ENCODE measurements at regions not wholly inside any gene's neighbourhood (a gene's known extent, or its start where the extent isn't known, plus 50 kb on each side); places are given as distances from the start of the nearest gene placed in this dataset.

DNA sequence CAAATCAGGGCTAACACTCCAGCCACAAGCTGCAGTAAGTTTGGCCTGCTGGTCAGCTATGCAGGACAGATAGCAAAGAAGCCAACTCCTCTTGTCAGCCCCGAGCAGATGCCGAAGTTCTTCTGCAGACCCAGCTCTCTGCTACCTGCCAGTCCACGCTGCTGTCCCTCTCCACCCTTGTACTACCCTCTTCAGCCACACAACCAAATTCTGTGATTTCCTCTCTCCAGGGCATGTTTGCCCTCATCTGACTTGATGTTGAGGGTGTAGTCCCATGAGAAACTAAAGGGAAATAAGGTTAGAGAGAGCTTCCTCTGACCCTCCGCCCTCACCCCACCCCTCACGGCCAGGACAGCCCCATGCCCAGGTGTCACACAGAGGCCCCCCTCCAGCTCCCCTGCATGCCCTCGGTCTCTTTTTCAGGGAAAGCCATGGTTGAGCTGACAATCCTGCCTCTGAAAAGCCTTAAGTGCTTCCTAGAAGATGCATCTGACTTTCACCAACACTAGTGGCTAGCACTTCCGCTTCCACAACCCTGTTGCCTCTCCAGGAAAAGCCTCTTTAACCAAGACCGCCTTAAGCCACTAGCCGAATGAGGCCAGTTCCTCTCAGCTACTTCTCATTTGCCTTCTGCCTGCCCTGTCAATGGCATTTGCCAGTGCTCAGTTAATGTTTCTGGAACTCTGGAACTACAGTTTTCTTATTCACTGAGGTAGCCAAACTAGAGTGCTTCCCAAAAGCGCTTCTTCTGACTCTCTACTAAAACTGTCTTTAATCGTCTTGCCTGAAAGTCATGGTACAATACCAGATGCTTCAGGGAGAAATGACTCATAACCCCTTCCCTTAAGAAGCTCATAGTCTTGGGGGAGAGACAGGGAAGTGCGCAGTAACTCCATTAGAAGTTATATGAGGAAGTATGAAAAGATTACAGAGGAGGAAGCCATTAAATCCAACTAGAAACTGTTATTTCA is 300.4 kb upstream of the STT3B start:
- no peak for DNase-seq

DNA sequence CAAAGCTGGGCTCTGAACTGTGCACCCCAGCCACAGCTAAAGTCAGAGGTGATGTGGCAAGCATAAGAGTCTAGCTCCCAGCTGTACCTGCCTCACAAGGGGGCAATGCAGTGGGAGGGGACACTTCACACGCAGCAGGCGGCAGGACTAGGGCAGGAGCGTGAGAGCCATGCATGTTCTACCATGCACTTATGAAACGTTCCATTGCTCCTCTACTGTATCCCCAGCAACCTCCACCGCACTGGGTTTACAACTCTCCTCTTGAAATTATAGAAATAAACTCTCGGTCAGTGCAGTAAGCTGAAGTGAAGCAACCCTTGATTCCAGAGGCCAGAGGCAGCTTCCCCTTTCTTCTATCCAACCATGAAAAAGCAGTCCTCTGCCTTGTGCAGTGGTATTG is 298.6 kb upstream of the STT3B start:
- DNase-seq, result no peak

DNA sequence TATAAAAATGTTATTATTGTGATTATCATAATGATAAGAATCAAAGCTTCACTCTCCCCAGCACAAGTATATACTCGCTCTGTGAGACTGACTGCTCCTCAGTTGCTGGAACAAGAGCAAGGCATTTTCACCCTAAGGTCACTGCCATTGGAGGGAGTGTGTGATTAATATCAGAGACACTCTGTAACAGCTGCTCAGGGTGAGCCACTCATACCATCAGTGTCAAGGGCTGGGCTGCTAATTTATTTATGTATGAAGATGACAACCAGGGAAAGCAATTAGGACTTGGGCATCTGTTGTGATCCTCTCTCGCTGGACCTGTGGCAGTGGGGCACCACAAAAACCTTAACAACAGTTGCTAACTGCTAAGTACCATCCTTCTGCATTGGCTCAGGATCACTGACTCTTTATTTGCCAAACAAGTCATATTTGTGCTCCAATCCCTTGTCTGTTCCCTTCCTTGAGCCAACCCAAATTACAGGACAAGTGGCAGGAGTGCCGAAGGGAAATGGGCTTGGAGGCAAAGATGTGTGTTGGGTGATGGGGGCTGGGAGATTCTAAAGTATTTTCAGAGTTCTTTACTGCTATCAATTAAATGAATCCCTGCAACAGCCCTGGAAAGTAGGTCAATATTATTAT is 297.5 kb upstream of the STT3B start:
- DNase-seq, result no peak

DNA sequence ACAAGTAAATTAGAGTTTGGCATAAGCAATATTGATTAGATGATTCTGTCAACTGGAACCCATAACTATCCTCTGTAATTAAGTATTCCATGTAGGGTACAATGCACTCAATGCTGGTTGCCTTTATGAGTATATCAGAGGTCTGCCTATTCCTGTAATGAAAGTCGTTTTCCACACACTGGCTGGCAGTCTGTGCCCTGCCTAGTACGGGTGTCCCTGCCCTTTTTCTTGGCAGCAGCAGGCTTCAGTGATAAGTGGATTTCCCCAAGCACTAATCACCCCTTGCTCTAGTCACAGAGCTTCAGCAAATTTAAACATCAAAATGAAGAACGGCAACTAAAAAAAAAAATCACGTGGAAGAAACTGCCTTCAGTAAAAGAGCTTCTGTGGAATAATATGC is 294.8 kb upstream of the STT3B start:
- DNase-seq, result no peak

DNA sequence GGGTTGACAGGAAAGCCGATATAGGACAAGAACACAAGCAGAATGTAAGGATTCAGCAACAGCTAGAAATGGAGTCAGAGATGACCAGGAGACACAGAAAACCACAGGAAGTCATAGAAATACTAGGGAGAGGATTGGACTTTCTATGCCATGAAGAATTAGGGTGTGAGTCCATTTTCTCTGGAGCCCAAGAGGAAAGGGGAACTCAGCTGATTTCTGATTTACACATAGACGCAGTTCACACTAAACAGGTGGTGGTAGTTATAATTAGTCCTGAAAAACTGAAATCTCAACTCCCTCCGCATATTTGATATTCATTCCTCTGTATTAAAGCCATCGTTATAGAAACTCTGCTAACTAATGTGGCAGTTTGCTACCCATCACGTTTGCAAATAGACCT is 292.7 kb upstream of the STT3B start:
- no peak for DNase-seq

DNA sequence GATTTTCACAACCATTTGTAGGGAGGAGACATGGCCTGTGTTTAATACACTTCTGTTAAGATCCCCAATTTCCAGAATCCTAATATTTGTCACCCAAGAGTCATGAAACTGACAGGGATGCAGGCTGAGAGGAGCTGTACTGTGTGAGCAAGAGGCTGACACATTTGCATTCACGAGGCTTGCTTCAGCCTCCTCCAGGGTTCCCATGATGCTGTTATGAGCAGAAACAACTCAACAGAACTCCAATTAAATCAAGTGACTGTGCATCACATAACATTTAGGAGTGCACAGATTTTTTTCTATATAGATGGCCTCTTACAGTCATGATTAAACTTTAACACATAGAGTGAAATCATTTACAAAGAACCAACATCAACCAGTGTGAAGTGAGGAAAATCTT is 292.3 kb upstream of the STT3B start:
- DNase-seq, result no peak

DNA sequence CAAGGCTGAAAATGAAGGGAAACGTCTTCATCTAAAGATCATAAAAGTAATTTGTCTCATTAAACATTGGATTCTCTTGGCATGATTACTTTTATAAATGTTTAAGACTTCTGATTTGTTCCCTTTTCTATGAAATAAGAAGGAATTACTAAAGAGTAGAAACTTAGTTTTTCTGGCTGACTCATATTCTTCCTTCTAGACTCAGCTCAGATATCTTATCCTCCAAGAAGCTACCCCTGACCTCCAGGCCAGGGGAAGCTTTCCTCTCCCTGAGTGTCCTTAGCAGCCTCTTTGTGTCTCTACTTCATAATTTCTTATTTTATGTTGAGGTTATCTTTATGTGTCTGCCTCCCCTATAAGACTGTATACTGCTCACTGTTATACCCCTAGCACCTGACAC is 291.9 kb upstream of the STT3B start:
- no peak for DNase-seq

DNA sequence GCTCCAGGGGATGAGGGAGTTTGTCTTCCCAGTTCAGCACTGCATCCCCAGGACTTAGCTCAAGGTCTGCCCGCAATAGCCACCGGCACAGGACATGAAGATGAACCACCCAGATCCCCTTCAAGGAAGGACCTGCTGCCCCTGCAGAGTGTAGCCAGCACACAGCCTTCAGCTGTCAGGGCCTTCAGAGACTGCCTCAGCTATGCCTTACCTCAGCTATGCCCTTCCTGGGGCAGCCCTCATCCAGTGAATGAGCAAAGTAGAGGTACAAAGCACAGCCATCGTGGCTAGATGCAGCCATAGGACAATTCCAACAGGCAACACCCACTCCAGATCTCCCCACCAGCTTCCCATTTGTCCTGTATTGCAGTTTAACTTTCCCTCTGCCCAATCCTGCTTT is 291.2 kb upstream of the STT3B start:
- no peak for DNase-seq

DNA sequence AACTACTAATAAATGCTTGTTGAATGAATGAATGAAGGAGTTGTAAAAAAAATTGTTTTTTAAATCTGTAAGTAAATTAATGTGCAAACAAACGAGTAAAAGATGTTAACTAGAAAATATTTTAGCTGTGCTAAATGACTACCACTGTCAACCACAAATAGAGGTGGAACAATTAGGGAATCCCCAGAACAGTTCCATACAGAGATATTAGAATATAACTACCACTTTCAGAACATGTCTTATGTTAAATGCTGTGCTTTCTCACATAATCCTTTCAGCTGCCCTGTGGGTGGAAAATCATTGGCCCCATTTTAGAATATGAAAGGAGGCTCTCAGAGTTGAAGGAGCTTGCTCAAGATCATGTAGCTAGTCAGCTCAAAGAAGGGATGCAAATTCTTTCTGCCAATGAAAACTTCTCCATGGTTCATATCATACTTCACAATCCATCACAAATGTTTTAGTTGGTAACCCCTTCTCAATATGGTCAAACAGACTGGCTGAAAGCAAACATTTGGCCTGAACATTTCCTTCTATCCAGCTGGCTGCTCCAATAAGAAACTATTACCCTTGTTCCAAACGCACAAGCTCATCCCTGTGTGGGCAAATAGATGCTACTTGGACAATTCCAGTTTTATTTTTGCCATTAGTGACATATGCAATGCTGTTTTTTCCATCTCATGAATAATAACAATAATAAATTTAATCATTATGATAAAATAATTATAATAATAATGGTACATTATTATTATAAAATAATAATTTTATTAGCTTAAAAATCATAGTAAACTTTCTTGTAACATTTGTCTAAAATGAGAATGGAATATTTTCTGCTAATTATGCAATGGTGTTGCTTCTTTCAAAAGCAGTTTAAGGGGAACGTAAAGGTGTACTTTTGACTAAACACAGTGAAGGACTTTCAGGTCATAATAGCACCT is 290.4 kb upstream of the STT3B start:
- no peak for DNase-seq

DNA sequence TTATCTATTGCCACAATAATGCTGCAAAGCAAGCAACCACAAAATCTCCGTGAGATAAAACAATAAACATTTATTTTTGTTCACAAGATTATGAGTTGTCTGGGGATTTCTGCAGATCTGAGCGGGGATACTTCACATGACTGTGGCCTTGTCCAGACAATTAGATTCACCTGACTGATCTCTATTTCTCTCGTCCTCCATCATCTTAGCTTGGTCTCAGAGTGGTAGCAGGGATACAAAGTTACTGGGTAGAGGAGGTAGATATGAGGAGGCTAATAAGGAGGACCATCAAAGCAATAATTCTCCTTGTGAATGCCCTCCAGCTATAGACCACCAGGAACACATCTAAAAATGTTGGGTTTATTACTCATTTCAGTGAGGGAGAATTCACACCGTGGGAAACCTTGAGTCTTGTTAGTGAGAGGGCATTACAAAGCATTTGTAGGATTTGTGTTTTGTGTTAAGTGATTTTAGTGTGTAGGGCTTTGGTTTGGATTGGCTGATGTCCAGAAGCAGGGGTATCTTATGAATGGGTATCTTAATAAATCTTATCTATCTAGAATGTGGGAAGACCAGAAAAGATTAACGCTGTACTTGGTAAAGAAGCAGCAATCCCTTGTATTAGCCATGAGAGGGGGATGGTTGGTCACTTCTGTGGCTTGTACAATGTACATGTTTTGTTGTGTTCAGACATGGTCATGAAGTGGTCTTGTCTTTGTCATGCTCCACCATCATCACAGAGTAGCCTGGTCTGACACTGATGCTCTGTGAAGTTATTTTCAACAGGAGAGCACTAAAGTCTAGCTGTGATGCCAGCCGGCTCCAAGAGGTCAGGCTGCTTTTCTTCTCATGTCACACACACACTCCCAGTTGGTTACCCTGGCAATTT is 287.6 kb upstream of the STT3B start:
- no peak for DNase-seq

DNA sequence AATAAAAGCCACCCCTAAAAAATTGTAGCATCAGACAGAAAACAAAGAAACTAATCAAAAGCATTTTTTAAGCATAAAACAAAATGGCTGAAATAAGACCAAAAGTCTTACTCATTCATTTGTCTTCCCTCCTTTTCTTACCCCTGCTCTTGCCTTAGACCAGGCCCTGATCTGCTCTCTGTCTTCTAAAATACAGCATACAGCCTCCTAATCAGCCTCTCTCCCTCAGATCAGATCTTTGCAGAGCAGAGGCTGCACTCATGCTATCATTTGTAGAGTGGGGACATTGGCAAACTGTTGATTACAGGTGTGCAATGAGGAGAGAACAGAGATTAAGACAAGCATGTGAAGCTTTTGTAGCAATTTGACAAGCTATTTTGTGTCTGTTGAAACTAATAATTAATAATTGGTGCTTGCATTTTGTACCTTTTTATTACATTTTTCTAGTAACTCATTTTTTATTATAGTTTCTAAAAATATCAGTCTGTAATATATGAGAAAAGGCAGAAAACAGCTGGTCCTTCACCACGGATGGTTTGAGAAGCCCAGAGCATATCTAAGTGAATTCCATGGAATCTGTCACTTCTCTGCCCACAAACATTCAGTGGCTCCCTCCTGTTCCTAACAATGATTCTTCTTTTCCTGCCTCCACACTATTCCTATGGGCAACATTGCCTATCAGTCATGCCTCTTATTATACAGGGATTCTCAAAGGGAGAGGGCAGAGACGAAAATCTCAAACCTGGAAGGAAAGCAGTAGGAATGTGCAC is 286.2 kb upstream of the STT3B start:
- no peak for DNase-seq

DNA sequence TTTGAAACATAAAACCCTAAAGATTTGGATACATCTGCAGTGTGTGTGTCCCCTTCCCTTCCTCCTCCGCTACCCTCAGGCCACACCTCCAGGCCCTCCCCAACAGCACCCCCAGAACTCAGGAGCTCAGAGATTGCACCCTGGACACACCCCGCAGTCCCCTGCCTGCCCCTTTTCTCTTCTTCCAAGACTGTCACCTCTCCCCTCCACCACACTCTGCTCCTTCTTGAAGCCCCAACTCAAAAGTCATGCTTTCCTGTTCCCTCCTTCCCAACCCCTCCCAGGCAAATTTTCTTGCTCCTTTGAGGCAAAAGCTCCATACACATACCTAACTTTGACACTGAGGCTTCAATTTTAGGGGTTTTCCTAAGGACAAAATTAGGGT is 285.7 kb upstream of the STT3B start:
- no peak for DNase-seq

DNA sequence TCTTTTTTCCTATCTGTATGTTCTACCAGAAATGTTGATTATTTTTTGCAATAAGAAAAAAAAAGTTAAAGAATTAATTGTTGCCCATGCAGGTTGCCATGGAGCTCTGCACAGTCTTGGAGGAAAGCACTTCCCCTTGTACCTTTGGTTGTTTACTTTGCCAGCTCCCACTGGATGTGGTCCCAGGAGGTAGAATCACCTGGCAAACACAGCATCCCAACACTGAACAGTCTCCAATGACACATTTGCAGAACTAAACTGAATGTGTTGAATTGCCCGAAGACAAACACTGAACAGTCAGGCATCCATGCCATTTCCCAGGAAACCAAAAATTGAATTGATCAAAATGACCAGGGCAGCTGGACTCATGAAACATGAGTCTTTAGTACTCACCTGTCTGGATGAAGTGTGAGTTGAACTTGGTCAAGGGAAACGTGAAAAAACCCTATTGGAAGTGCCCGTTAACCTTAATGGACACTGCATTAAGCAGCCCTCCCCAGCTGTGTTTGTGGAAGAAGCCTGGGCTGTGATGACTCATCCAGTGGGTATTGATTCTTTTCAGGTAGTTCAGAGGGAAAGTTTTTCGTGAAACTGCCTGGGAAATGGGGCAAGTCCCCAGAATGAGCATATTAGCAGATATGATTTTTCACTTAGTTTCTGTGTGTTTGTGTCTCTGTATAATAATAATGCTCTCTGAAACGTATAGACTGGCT is 284.7 kb upstream of the STT3B start:
- no peak for DNase-seq

DNA sequence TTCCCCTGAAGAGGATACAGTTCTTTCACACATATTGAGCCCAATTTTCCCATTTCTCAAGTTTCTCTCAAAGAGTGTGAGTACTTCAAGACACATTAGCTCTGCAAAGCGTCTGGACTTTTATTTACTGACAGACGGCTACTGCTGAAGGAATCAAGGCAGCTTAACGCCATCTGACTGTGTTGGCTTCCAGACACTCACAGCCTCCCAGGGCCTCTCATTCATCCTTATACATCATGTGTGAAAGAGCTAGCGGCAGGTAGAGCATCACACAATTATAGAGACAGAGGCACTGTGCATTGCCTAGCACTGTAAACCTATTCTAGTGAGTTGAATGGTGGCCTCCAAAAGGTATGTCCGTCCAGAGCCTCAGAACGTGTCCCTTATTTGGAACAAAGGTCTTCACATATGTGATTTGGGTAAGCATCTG is 284.1 kb upstream of the STT3B start:
- no peak for DNase-seq

DNA sequence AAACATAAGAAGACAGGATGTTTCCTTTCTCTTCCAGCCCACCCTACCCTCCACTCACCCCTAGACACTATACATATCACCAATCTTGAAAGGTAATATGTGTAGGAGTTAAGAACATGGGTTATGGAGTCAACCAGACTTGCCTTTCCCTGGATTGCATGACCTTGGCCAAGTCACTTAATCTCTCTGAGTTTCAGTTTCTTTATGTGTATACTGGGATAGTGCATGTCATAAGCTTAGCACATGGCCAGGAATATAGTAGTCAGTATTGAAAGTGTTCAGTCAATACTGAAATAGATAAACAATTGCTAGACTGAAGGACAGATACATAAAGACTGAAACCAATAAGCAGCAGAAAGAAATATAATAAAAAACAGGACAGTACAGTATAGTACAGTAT is 283.2 kb upstream of the STT3B start:
- DNase-seq, result no peak

DNA sequence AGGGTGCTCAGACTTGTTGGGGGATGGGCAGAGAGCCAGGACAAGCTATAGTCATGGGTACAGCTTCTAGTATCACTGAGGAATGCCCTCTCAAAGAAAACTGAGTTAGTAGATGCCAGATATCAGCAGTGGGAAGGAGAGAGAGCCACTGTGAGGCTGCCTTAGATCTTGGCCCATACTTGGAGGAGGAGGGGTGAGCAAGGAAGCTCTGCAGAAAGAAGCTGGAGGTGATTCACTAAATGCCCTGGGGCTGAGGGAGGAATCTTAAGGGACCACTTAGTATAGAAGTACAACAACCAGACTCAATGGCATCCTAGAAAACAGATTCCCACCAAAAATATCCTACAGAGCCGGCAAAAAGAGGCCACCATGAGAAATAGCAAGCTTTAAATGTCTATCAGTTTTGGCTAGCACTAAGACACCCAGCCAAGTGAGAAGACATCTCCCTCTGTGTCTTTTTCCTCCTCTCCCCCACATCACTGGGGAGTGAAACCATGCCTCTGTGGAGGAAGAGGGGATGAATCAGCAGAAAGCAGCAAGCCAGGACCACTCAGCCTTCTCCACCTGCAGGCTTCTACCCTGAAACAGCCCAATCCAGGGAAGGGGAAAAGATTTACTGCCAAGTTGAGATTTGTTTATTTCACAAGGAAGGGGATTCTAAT is 282.5 kb upstream of the STT3B start:
- no peak for DNase-seq

DNA sequence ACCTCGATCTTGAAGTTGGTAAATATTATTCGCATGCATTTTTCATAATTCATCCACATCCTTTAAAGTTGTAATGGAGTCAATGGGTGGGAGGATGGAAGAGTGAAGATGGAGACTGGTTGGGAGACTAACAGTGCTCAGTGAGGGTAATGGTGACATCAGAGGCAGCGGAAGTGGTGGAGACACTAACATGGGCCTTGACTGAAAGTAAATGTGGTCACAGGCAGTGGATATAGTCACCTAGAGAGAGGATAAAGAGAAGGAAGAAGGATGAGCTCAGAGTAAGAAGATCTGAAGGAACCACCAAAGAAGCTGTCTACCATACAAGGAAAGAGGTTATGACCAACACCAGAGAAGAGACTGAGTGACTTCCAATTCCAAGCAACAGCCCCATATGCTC is 281.6 kb upstream of the STT3B start:
- DNase-seq, result no peak

DNA sequence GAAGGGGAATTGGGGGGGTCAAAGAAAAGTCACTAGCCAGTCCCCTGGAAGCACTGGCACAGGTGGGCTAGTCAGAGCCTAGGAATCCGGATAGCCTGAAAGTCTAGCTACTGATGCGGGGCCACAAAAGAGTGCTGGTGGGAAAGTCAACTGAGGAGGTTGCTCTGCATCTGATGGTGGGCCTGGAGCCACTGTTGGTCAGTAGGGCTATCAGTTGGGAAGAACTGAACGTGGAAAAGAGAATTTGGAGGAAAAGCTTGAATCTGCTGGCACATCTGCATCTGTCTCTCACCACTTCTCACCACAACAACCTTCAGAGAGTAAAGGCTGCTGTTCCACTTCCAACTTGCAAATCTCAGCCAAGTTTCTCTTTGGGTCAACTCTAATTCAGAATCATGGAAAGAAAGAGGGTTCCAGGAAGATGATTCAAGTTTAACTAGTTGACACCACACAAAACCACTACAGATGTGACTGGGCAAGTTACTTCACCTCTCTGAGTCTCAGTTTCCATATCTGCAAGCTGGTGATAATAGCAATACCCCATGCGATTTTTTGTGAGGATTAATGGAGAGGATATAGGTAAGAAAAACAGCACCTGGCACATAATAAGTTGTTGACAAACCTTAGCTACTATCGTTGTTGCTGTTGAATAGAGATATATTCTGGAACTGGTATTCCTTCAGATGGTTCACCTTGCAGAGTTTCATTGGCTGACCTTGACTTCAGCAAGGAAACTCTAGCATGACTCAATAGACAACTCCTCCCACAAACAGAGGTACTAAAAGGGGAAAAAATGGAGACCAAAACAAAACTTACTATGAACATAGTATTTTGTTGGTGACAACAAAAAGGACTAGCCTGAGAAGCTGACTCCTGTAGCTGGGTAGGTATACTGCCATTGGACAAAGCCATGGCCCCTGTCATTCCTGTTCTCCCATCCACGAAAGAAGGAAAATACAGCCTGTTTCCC is 280.2 kb upstream of the STT3B start:
- no peak for DNase-seq

DNA sequence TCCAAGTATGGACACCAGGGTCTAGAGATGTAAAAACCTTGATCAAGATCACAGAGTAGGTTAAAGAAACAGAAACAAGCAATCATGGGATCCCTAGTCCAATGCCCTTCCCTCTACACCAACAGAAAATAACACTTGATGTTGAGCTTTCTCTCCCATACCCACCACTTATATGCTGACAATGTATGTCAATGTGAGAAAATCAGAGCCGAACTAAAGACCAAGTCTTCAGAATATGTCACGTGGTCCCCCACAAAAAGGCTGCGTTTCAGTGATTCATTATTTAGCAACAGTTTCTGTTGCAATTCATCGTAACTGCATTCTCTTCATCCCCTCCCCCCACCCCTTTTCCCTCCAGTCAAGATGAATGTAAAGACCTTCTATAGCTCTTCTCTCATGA is 278.9 kb upstream of the STT3B start:
- DNase-seq, result no peak
